Tongue (tissue), 1 donor: ENCODE measurements at regions not wholly inside any gene's neighbourhood (a gene's known extent, or its start where the extent isn't known, plus 50 kb on each side); places are given as distances from the start of the nearest gene placed in this dataset.

Experiments
- DNase-seq: peaks from one replicate; pipeline ENCODE4 v3.0.0-alpha.2; 2015

DNA sequence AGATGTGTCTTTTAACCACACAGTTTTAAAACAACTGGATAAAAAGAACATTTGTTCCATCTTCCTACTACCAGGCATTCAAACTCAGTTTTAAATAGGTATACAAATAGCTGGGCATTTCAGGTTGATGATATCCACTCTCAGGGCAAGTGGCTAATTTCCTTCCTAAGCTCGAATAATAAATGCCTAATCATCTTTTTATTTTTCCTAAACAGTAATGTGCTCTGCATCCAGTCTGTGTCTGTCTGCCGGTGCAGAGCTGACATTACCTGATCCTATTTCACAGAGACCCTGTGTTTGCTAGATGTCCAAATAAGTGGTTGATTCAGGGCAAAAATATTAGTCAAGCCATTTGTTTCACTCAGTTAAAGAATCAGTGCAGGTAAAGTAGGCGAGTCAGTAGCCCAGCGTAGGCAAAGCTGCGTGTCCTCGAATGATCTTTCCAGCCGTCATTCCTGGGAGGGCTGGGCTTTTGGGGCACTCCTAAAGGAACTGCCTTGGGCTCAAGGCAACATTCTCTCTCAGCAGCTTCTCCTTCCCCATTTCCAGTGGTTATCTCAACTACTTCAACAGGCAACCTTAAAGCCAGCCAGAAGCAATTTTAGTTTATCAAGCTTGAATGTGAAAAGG, 74.2 kb upstream of the BMP2 start:
- DNase-seq = no peak

DNA sequence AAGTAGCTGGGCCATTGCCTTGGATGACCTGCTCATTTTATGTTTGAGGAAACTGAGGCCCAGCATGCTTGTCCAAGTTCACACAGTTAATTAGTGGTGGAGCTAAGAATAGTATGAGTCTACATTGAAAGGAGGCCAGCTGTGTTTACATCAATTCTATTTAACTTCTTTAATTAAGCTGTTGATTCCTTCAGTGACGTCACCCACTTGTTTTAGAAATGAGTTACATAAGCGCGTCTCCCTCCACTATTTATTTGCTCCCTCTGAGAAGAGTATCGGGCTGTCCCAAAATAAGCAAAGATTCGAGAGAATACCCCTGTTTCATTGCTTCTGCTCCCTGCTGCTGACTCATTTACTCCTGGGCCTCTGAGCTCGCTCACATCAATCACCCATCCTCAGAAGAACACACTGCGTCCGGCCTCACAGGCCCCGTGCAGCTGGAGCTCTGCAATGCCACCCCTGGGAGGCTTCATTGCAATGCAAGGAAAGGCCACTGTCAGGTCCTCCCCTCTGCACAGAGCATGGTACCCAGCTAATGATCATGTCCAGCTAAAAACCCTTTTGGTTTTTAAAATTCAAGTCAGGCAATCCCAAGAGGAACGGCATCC, 74.8 kb upstream of the BMP2 start:
- no peak for DNase-seq

DNA sequence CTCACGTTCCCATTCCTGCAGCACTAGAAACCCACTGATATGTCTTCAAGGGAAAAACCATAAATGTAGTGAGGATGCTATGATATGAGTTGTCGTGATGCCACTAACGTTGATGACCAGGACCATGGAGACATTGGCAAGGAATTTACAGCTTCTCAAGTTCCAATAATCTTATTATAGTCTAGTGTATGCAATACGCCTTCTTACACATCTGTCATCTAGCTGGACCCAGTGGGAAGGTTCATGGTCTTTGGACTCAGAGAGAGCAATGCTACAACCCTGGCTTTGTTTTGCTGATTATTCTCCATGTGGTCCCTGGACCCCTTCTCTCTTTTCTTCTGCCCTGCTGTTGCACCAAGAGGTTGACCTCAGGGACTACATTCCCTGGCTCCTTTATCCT, 76.0 kb upstream of the BMP2 start:
- no peak for DNase-seq

DNA sequence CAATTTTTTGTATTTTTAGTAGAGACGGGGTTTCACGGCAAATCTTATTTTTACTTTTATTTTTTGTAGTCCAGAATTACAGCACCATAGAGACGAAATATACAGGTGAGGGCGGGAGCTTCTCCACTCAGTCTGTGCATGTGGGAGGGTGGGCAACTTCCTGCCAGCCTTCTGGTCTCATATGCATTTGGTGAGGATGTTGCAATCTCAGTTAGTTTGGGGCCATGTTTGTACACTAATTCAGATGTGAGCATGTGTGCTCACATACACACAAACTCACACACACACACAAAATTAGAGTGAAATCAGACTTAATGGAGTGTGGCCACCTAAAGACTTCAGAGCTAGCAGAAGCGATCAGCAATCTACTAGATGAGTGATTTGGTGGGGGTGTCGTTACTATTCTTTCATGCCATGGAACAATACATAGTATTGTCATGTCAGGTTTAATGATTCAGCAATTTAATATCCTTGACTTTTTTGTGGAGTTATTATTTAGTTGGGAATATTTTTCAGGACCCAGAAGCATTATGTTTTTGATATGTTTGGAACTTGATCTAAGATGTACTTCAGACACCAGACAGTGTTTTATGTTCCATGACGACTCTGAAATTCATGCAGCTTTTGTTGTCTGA, 78.0 kb upstream of the BMP2 start:
- DNase-seq = no peak

DNA sequence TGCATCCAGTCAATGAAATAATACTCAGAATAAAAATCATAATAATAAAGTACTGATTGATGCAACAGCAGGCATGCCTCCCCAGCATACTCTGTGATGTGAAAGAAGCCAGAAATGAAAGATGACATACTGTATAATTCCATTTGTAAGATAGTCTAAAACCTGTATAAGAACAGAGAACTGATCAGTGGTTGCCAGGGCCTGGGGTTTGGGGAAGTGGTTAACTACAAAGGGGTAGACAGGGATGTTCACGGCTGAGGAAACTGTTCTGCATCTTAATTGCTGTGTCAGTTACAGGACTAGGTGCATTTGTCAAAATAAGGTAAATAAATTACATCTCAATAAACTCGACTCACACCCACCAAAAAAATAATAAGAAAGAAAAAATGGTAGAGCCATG, 81.3 kb upstream of the BMP2 start:
- DNase-seq = no peak

DNA sequence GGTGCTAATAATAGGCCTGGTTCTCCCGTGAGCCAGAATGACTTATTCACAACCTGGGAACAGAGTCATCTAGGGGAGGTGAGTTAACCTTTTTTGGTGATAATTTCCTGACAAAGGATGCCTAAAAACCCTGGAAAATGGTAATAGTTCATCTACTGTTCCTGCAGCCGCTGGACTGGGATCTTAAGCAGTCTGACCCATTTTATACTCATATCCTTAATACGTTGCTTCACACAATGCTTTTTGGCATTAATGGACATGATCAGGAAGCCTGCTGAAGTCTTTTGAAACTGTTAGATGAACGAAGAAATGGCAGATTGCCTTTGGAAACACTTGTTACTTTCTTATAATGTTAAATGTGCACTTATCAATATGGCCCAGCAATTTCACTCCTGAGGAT, 81.9 kb upstream of the BMP2 start:
- DNase-seq = no peak

DNA sequence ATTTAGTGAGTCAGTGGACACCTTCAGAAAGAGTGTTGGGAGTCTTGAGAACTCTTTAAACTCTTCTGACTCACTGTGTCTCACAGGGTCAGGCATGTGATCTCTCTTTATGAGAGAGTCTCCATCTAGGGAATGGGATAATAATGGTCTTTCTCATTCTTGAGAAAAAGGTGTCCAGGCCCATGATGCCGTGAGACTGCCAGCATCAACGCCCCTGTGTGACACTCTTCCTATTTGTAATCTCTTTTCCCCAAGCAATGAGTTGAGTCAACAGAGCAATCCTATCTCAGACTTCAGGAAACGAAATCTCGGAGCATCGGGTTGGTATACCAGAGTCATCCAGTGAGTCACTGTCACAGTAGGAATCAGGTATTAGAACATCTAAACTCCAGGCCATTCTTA, 82.3 kb upstream of the BMP2 start:
- no peak for DNase-seq

DNA sequence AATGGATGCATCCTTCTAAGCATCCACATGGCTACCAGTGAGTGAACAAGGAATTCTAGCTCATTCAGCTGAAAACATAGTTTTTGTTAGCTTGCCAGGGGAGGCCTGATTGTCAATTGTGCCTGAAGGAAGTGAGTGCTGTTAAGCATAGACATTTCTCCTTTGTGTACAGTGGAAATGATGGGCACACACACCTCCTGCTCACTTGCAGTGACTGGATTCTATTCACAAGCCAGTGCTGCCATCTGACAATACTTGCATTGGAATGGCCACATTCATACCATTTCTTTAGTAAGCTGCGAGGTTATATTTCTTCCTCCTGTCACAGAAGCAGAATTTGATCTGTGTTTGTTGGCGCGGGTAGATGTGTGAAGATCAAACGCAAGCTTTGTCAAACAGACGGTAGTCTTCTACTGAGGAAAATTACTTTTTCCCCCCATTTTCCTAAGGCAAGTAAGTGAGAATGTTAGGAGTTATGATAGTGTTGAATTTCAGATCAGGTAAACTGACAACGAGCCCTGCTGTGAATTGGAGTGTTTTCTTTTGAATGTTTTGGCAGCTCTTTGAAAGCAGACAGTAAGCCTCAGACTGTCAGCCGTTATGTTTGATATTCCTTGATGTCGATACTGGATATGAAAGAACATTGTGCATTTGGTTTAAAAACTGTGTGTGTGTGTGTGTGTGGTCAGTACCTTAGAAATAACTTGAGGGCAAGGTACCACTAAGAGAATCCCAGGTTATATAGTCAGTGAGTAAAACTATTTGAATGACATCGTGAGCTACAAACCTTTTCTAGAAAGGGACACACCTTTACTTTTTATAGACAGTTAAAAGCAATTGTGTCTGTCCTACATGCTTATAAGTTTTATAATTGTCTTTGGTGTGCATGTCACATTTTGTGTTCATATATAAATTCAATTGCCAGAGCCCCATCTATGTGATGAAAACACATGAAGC, 84.2 kb upstream of the BMP2 start:
- no peak for DNase-seq

DNA sequence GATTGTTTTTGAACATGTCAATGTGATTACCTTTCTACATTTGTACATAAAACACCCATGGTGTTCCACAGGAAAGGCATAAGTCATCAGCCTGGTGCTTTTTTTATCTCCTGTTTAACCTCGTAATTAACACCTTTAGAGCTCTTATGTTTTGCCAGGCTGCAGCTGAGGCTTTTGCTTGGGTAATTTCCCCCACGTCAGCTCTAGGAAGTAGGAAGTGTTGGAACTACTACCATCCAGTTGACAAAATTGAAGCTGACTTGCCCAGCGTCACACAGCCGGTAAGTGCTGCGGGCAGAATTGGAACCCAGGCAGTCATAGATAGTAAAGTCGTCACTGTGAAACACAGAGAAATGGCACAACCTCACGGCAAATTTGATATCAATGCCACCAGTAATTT, 86.6 kb upstream of the BMP2 start:
- DNase-seq = no peak

DNA sequence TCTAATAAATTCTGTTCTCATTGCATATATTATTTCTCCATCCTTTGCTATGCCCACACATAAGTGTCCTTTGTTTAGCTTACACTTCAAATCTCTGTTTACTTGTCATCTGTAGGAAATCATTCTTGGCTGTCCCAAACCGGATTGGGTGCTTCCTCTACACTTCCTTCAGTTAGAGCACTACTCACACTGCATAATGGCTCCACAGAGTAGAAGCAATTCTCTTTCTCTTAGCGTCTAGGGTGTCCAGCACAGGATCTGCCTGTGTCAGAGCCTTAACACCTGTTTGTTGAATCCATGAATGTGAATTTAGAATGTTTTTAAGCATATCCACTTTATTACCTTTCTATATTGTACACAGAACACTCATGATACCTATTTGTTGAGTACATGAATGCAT, 87.0 kb upstream of the BMP2 start:
- DNase-seq = no peak

DNA sequence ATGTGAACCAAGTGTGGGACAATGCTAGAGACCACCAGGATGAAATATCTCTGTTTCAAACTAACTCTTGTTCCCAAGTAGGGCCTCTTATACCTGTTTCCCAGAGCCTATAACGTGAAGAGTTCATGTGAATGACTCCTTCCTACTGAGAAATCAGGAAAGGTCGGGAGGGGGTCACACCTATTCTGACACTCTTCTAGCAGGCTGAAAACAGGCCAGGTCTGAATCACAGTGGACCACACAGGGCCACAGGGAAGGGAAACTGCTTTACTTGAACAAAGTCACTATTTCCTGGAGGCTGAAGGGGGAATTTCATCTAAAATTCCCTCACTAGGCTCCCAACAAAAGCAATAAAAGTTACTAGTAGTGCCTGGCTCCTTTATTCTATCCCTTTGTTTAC, 88.4 kb upstream of the BMP2 start:
- DNase-seq = no peak

DNA sequence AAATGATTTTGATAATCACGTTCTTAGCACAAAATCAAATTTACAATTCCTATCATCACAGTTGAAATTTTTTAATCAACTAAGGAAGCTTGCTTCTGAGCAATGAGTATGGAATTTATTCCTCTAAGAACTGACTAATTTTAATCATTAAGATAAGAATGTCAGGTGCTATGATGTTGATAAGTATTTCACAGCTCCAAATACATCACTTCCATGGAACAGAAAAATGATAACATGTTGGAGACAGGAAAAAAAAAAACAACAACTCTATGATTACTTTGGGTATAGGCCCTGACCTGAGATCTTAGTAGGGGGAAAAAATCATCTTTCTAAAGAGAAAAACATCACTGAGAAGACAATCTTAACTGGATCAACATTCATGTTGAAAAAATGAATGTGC, 89.4 kb upstream of the BMP2 start:
- DNase-seq = no peak

DNA sequence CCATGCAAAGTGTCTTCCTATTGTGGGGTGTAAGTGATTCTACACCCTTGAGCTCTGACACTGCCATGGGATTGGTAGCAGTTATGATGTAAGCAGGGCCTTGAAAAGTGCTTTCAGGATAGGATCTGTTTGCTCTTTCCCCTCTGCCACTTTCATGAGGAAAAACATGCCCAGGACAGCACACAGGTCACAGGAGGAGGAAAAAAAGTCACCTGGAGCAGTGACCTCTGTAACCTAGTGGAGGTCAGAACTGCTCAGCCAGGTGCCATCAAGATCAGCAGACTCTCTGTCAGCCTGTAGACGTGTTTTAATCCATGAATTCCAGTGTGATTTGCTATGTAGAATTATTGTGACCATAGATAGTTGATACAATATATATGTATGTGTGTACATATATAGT, 92.7 kb upstream of the BMP2 start:
- no peak for DNase-seq

DNA sequence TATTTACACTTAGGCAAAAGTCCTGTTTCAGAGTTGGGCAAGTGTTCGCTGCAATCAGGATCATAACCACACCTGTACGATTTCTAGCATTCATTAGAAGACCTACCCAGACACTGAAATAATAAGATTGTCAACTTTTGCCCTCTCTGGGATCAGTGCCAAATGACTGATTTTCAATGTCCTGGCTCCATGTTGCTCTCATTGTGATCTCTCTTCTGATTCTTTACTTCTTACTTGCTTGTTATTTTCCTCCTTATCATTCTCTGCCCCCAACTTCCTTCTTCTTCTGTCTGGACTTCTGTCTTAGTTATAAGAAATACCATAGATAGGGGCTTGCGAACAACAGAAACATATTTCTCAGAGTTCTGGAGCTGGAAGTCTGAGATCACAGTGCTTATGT, 94.4 kb upstream of the BMP2 start:
- no peak for DNase-seq

DNA sequence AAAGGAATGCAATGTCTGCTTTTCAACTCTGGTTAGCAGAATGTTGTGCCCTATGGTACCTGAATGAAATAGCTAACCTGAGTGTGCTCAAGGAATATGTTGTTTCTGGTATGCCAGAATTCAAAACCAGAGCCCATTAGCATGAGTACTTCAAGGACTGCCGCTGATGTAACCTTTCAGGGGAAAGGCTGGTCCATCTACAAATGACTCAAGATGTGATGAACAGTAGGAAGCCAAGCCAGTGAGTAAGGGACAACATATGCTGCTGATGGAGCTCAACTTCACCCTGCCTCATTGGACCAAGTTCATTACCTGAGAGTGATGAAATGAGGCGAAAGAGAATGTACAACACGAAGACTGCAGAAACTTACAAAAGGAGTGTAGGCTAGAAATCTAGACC, 95.7 kb upstream of the BMP2 start:
- no peak for DNase-seq

DNA sequence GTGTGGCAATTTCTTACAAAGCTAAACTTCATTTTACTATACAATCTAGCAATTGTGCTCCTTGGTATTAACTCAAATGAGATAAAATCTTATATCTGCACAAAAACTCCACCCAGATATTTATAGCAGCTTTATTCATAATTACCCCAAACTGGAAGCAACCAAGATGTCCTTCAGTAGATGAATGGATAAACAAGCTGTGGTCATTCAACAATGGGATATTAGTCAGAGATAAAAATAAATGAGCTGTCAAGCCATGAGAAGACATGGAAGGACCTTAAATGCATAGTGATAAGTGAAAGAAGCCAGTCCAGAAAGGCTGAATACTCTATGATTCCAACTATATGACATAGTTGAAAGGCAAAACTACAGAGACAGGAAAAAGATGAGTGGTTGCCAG, 98.9 kb upstream of the BMP2 start:
- no peak for DNase-seq

DNA sequence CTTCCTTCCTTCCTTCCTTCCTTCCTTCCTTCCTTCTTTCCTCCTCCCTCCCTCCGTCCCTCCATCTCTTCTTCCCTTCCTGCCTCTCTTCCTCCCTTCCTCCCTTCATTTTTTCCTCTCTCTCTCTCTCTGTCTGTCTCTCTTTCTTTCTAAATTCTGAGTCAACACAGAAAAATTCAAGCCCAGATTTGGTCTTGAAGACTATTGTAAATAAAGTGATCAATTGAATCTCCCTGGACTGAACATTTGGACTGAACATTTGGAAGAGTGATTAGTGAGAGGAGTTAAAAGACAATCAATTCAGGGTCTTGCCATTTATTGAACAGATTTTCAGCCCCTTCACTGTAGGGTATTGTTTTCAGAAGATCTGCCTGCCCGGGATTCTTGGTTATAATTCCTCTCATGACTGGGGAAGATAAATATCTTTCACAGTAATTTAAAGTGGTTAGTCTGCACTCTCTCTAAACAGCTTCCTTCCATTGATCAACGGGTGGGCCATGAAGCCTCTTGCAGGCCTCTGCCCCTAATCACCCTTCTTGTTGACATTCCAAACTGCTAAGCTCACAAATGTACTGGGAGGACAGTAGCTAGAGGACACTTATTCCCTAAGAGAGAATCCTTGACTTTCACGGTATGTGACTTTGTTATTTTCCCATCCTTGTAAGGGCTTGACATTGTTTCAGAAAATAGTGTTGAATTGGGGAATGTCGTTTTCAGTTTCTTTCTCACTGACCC, 101.7 kb upstream of the BMP2 start:
- peak; percentile 1 for DNase-seq

DNA sequence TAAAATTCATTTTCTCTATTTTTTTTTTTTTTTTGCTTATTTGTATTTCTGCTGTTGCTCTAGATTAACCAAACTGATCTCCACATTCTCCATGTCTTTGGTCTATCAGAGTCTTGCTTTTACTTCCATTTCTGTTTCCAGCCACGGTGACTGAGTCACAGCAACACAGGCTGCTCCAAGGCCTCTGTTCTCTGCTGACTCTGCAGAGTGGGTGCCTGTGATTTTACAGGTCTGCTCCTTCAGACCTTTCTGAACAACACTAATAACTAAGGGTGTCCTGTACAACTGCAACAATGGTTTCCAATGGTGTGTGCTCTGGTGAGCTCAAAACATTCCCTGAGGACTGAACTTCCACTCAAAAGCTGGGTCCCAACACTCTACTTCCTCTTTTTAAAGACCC, 102.3 kb upstream of the BMP2 start:
- no peak for DNase-seq

DNA sequence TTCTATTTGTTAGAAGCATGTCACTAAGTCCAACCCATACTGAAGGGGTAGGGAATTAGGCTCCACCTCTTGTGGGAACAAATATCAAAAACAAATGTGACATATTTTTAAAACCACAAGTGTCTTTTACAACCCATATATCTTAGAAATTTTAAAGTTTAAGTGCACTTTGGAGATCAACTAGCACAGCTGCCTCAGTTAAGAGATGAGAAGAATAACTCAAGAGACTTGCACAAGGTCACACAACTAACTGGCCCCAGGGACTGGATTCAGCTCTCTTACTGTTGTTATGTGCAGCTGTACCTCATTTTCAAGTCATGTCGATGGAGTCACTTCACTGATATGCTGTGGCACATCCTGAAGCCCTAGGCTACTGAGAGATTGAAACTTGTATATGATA, 102.9 kb upstream of the BMP2 start:
- no peak for DNase-seq

DNA sequence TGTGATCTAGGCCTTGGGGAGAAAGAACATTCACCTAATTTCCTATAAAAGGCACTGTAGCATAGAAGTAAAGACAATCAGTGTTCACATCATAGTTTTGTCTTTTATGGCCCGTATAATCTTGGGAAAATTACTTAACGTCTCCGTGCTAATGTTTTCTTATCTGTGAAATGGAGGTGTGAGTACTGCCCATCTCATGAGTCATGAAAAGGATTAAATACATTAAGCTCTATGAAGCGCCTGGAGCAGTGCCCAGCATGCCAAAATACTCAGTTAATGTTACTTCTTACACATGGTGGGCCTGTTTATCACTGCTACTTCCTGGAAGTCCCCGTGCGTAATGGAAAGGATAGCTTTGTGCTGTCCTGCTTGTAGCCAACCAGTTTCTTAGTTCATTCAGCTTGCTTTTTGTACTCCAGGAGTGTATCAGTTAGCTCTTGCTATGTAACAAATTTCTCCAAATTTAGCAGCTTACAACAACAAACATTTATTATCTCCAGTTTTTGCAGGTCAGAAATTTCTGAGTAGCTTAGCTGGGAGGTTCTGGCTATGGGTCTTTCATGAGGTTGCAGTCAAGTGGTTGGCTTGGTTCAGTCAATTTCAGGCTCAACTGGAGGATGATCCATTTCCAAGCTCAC, 103.6 kb upstream of the BMP2 start:
- no peak for DNase-seq

DNA sequence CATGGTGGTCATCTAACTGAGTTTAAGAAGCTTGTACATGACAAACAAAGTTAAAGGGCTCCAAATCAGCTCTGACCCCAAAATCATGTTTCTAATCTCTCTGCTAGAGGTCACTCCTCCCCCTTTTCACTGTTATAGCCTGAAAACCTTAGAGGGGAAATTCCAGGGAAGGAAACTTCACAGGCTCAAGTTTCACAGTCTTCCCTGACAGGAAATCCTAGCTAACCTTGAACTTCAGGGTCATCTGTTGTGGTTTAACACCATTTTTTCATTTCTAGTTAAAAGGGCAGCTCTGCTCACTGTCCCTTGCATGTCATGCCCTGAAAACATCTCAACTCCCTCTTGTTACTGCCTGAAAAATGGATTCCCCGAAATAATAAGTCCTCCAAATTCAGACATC, 104.4 kb upstream of the BMP2 start:
- DNase-seq = no peak

DNA sequence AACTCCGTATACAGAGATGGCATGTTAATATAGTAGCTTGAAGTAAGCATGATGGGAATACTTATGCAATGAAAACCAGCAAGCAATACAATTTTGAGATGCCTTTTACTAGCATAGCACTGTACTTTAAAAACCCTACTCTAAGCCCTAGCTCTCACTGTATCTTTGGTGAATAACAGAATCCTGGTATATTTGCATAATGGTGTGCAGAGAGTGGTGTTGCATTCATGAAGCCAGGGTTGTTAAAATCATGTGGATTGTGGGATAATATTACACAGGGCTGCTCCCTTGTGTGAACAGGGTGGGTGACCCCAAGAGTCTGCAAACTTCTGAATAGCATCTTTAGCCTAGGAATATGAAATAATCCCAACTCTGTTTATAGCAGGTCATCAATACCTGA, 105.2 kb upstream of the BMP2 start:
- no peak for DNase-seq
